ENCODE measurements at regions not wholly inside any gene's neighbourhood (a gene's known extent, or its start where the extent isn't known, plus 50 kb on each side); places are given as distances from the start of the nearest gene placed in this dataset.

DNA sequence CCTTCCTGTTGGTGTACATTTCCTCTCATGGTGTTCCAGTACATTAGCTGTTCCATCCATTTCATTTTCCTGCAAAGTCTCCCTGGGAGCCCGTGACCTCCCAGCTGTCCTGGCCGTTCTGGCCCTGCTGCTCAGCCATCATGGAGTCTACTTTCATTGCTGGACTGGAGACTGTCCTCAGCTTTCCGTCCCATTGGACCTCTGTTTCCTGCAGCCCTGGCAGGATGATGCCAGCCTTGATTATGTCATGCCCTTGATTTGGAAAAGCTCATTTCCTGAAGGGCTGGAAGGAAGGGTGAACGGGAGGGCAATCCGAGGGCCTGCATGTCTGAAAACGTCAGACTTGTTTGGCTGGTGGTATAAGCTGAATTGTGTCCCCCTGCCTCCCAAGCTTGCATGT lies 205.5 kb upstream of the HS6ST1 start:
- TF ChIP-seq SMAD3 (CRISPR knock-in tag; IDR thresholded peaks at IDR 0.05; ENCODE audit: borderline replicate concordance) (no peak), IRF2 (CRISPR knock-in tag; IDR thresholded peaks at IDR 0.05; ENCODE audit: borderline replicate concordance, low read depth) (no peak), GTF2I (CRISPR knock-in tag; conservative IDR thresholded peaks at IDR 0.05) (no peak), SOX15 (CRISPR knock-in tag; IDR thresholded peaks at IDR 0.05) (no peak), ZNF232 (CRISPR knock-in tag; IDR thresholded peaks at IDR 0.05) (no peak), TEAD1 (CRISPR knock-in tag; IDR thresholded peaks at IDR 0.05) (no peak), KAT7 (CRISPR knock-in tag; IDR thresholded peaks at IDR 0.05; ENCODE audit: borderline replicate concordance) (no peak), ZNF219 (CRISPR knock-in tag; IDR thresholded peaks at IDR 0.05; ENCODE audit: borderline replicate concordance) (no peak), GABPB1 (CRISPR knock-in tag; IDR thresholded peaks at IDR 0.05) (no peak), MYBL2 (CRISPR knock-in tag; IDR thresholded peaks at IDR 0.05) (no peak), JAZF1 (CRISPR knock-in tag; IDR thresholded peaks at IDR 0.05) (no peak), NR1H2 (CRISPR knock-in tag; IDR thresholded peaks at IDR 0.05) (no peak), NFE2L1 (CRISPR knock-in tag; IDR thresholded peaks at IDR 0.05) (no peak), JUN (CRISPR knock-in tag; IDR thresholded peaks at IDR 0.05) (no peak), FOXP1 (CRISPR knock-in tag; IDR thresholded peaks at IDR 0.05; ENCODE audit: borderline replicate concordance) (no peak)
- TF ChIP-seq, protein P1, sequence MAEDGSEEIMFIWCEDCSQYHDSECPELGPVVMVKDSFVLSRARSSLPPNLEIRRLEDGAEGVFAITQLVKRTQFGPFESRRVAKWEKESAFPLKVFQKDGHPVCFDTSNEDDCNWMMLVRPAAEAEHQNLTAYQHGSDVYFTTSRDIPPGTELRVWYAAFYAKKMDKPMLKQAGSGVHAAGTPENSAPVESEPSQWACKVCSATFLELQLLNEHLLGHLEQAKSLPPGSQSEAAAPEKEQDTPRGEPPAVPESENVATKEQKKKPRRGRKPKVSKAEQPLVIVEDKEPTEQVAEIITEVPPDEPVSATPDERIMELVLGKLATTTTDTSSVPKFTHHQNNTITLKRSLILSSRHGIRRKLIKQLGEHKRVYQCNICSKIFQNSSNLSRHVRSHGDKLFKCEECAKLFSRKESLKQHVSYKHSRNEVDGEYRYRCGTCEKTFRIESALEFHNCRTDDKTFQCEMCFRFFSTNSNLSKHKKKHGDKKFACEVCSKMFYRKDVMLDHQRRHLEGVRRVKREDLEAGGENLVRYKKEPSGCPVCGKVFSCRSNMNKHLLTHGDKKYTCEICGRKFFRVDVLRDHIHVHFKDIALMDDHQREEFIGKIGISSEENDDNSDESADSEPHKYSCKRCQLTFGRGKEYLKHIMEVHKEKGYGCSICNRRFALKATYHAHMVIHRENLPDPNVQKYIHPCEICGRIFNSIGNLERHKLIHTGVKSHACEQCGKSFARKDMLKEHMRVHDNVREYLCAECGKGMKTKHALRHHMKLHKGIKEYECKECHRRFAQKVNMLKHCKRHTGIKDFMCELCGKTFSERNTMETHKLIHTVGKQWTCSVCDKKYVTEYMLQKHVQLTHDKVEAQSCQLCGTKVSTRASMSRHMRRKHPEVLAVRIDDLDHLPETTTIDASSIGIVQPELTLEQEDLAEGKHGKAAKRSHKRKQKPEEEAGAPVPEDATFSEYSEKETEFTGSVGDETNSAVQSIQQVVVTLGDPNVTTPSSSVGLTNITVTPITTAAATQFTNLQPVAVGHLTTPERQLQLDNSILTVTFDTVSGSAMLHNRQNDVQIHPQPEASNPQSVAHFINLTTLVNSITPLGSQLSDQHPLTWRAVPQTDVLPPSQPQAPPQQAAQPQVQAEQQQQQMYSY (CRISPR knock-in tag; IDR thresholded peaks at IDR 0.05): no peak
- TF ChIP-seq, protein P2, sequence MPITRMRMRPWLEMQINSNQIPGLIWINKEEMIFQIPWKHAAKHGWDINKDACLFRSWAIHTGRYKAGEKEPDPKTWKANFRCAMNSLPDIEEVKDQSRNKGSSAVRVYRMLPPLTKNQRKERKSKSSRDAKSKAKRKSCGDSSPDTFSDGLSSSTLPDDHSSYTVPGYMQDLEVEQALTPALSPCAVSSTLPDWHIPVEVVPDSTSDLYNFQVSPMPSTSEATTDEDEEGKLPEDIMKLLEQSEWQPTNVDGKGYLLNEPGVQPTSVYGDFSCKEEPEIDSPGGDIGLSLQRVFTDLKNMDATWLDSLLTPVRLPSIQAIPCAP (CRISPR knock-in tag; IDR thresholded peaks at IDR 0.05): no peak
- TF ChIP-seq, protein P3, sequence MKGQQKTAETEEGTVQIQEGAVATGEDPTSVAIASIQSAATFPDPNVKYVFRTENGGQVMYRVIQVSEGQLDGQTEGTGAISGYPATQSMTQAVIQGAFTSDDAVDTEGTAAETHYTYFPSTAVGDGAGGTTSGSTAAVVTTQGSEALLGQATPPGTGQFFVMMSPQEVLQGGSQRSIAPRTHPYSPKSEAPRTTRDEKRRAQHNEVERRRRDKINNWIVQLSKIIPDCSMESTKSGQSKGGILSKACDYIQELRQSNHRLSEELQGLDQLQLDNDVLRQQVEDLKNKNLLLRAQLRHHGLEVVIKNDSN (CRISPR knock-in tag; IDR thresholded peaks at IDR 0.05): no peak
- TF ChIP-seq, protein P4, sequence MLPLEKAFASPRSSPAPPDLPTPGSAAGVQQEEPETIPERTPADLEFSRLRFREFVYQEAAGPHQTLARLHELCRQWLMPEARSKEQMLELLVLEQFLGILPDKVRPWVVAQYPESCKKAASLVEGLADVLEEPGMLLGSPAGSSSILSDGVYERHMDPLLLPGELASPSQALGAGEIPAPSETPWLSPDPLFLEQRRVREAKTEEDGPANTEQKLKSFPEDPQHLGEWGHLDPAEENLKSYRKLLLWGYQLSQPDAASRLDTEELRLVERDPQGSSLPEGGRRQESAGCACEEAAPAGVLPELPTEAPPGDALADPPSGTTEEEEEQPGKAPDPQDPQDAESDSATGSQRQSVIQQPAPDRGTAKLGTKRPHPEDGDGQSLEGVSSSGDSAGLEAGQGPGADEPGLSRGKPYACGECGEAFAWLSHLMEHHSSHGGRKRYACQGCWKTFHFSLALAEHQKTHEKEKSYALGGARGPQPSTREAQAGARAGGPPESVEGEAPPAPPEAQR (CRISPR knock-in tag; IDR thresholded peaks at IDR 0.05): no peak
- Mint-ChIP-seq H3K9me3 (peaks cover 5% of the 10 kb centered on the region; the same call in 1 of the 2 replicates), H3K4me1 (peaks cover 3% of the 10 kb centered on the region), H3K27me3 (ENCODE audit: low read depth) (no peaks in the 10 kb centered on the region; the same call in 1 of the 2 replicates), H3K27ac (no peak overlapping the region), H3K4me3 (no peak overlapping the region), H3K36me3 (no peaks in the 10 kb centered on the region)
- ChIA-PET CTCF (interaction anchor here (0.7 to 1.1 kb wide), 2 partner anchors 38 to 345 kb away, joined by 3 read pairs; no protein-coding TSS in a partner anchor), POLR2A (no interaction called here)
- DNase-seq (ENCODE audit: low spot score) (no peak), ATAC-seq (no peak)

DNA sequence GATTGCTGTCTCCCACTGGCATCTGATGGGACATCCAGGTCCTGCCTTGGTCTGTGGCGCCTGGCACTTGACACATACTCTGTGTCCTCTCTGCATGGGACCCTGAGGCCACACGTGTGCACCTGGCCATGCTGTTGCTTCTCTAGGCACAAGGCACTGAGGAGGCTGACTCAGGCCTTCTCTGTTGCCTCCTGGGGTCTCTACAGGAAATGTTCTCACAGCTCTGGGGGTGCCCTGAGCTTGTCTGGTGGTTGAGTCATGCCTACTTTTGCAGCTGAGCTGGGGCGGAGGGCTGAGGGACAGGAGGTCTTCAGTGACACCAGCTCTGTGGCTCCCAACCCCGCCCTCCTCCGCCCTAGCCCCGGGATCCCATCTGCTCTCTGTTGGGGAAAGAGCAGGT lies 207.0 kb upstream of the HS6ST1 start:
- CTCF ChIA-PET: no interaction called here
- Mint-ChIP-seq H3K36me3 (no peaks in the 10 kb centered on the region), H3K4me1 (peaks cover 3% of the 10 kb centered on the region), H3K9me3 (peaks cover 5% of the 10 kb centered on the region; the same call in 1 of the 2 replicates), H3K27me3 (ENCODE audit: low read depth) (no peaks in the 10 kb centered on the region; the same call in 1 of the 2 replicates), H3K27ac (no peak overlapping the region), H3K4me3 (no peak overlapping the region)
- ATAC-seq (no peak), DNase-seq (ENCODE audit: low spot score) (no peak)
- TF ChIP-seq, protein P5, sequence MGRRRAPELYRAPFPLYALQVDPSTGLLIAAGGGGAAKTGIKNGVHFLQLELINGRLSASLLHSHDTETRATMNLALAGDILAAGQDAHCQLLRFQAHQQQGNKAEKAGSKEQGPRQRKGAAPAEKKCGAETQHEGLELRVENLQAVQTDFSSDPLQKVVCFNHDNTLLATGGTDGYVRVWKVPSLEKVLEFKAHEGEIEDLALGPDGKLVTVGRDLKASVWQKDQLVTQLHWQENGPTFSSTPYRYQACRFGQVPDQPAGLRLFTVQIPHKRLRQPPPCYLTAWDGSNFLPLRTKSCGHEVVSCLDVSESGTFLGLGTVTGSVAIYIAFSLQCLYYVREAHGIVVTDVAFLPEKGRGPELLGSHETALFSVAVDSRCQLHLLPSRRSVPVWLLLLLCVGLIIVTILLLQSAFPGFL (CRISPR knock-in tag; IDR thresholded peaks at IDR 0.05; ENCODE audit: borderline replicate concordance): no peak
- TF ChIP-seq, protein P2 (CRISPR knock-in tag; IDR thresholded peaks at IDR 0.05): no peak
- TF ChIP-seq NFE2L1 (CRISPR knock-in tag; IDR thresholded peaks at IDR 0.05): no peak
- TF ChIP-seq SP1 (CRISPR knock-in tag; conservative IDR thresholded peaks at IDR 0.05): no peak
- POLR2A ChIA-PET: no interaction called here
